GM21360 (cell line): ENCODE measurements at regions not wholly inside any gene's neighbourhood (a gene's known extent, or its start where the extent isn't known, plus 50 kb on each side); places are given as distances from the start of the nearest gene placed in this dataset.

Experiments used
- ATAC-seq: cut with Tn5 transposase; IDR thresholded peaks from one replicate; pipeline ENCODE4 v1.9.1; 2021; ENCODE audit warnings: mild to moderate bottlenecking, moderate library complexity; ENCODE audit not compliant: unreplicated experiment

DNA sequence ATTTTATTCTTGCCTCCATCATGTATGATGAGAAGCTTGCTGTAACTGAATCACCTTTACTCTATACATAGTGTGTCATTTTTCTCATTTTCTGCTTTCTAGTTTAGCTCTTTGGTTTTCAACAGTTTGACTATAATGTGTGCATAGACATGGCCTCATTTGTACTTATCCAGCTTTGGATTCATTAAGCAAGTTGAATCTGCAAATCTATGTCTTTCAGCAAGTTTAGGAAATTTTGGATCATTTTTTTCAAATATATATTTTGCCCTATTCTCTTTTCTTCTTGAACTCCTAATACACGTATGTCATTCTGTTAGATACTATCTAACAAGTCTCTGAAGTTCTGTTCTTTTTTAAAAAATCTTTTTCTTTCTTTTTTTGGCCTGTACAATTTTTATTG, 57.8 kb downstream of the PRLHR start:
- ATAC-seq, result no peak

DNA sequence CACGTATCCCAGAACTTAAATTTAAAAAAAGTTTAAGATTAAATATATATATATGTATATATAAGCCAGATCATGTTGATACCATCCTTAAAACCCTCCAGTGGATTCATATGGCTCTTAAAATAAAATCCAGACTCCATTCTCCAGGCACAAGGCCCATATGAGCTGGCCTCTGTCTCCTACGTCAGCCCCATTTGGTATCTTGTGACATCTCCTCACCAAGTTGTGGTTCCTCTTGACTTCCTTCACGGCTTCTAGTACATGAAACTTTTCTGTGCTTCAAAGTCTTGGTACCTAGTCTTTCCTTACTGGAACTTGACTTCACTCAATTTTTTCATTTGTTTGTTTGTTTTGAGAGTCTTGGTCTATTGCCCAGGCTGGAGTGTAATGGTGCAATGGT, 61.3 kb downstream of the PRLHR start:
- ATAC-seq, result no peak

DNA sequence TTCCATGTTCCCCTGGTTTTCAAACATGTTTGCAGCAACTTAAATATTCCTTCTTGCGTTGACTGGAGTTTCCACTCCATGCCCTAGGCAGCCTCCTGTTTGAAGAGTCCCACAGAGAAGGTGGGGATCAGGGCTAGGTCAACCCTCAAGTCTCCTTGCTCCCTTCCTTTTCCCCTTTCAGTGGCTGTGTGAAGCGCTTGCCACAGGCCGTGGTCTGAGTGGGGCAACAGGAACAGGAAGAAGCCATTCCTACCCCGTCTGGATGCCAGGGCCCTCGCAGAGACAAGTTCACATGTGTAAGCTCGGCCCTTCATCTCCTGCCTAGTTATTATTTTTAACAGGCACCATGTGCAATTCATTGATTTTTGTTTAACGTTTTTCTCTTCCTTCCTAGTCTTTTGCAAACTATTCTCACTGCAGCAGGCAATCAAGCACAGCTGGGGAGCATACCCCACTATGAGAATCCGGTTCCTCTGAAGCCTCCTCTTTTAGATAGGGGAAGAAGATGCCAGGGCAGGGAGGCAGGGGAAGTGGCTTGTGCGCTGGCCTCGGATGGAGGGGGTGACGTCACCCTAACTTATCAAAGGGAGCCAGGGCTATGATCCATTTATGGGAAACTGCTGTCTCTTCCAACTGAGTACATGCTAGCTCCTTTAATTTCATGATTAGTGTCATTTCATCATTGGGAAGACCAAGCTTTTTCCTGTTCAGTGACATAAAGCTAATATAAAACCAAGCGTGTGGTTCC, 64.2 kb downstream of the PRLHR start:
- ATAC-seq, result no peak

DNA sequence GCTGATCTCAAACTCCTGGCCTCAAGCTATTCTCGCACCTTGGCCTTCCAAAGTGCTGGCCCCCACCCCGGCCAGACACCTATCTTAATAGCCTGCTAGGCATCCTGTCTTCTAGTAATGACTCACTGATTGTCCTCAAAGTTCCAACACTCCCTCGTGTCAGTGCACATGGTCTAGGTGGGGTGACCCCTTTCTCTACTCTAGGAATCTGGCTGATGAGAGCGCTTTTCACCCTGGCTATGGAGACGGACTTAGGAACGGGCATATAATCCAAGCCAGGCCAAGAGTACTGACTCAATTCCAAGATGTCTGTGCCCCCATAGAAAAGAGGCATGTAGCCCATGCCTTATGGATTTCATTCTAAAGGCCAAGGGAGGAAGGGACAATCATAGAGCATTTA, 67.0 kb downstream of the PRLHR start:
- ATAC-seq, result no peak

DNA sequence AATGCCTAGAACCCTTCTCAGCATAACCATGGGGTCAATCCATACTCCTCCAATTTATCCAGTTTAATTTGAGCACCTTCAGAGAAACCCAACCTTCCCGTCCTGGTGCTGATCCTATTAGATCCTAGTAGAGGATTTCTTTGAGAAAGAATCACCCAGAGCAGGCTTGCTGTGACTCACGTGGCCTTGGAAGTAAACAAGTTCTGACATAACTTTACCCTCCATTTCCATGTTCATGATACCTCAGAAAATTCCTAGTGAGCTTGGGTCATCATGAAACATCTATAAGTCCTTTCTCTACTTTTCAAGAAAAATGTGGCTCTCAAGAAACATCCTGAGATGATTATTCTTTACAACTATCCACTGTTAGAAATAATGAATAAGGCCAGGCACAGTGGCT, 71.7 kb downstream of the PRLHR start:
- no peak for ATAC-seq

DNA sequence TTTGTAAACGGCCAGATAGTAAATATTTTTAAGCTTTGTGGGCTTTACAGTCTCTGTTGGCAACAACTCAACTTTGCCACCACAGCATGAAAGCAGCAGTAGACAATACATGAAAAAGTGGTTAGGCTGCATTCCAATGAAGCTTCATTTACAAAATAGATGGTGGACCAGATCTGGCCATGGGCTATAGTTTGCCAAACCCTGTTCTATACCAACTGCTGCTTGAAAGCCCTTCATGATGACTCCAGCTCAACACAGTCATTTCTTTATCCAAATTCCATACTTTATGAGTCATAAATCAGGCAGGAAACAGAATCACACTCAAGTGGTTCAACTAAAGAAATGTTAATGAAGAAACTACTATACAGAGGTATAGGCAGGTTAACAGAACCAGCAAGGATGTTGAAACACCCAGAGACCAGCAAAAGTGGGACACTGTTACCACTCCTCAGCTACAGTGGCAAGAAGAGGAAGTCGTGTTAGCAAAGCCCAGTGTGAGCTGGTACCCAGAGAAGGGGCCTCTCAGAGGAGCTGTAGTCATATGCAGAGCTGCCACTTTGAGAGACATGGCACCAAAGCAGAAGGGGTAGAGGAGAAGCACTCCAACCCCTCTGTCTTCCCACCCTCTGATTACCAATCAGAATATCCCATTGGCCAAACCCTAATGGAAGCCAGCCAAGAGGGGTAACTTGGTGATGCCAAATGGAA, 72.5 kb downstream of the PRLHR start:
- ATAC-seq, result no peak

DNA sequence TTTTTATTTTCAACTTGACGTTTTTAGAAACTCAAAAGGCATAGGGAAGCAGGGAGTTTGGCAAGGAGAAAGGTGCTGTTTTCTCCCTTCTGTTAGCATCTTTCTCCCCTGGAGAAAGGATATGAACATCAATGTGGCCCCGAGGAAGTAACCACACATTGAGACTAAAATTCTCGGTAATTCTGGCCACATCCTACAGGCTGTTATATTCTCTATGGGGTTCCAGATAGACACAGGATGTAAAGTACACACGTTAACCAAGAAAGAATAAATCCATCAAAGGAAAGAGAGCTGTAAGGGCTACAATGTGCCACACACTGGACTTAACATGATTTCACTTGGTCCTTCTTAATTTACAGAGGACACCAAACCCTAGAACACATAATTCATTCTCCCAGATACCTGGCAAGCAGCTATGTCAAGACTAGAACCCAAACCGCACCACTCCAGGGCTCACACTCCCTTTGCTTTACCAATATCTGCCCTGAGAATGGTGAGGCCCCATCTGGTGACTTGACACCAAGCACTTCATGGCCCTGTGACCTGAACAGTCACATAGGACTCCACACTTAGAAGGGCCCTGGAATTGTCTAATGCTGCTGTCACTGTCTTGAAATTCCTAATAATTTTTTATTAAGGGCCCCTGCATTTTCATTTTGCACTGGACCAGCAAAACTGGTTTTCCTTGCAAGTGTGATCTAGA, 73.9 kb downstream of the PRLHR start:
- no peak for ATAC-seq

DNA sequence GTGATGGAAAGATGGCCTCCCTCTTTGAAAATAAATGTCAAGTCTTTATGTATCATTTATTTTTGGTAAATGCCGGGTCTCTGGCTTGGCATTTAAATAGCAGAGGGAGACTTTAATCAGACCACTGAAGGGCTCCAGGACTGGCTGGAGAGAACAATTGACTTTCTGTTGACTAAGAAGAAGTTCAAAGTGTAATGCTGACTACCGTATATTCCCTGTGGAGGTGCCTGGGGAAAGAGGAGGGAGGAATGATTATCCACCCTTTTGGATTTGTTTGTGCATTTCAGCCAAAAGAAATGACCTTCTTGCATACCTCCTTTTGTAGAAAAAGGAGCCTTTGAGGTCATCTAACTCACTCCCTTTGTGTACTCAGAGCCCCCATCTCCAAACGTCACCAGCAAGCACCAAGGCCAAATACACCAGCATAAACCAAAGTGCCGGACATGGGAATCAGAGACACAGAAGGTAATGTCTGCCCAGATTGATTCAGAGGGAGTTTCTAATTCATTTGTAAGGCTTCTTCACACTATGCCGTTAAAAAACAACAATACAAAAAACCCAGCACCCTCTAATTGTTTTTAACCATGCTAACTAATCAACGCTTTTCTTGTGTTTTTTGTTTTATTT, 75.2 kb downstream of the PRLHR start:
- no peak for ATAC-seq

DNA sequence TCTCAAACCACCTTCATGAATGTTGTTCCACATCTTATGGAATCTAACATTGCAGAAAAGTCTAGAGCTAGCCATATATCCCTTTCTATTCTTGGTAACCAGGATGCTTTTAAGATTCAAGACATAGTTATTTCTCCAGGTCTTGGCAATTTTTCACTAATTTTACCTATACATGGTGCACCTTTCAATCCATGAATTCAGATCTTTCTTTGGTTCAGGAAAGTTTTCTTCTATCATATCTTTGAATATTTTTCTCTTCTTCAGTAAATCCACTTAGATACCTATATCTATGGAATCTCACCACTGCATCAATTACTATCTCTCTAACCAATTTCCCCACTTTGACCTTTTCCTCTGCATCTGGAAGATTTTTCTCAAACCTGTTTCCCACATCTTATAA, 77.4 kb downstream of the PRLHR start:
- ATAC-seq, result no peak

DNA sequence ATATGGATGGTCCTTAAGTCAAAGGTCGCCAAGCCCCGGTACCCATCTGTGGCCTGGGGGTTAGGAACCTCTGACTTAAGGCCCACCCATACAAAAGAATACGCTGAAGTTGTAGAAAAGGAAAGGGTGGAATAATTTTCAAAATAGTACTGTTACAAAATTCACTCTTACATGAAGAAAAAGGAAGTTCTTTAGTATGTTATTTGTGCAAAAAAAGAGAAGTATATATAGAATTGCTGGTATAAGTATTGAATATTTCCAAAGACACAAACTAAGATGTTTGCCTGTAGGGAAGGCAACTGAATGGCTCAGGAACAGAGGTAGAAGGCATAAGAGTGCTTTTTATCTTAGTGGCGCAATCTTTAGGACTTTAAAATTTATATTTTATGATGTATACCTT, 78.7 kb downstream of the PRLHR start:
- ATAC-seq, result no peak

DNA sequence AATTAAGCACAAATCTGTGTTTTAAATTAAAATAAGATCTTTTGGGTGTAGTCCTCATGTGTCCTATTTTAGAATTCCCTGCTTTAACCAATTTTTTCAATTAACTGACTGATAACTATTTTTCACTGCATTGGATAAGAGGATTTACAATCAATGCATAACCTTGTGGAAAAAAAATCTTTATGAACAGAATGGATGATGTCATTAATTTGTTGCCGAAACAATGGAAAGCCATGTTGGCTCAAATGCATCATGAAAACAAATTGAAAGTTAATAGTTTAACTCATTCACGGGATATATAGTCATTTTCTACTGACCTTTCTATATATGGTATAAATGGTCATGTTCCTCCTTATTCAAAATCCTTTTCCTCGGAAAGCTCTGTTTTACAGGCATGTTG, 82.3 kb downstream of the PRLHR start:
- no peak for ATAC-seq

DNA sequence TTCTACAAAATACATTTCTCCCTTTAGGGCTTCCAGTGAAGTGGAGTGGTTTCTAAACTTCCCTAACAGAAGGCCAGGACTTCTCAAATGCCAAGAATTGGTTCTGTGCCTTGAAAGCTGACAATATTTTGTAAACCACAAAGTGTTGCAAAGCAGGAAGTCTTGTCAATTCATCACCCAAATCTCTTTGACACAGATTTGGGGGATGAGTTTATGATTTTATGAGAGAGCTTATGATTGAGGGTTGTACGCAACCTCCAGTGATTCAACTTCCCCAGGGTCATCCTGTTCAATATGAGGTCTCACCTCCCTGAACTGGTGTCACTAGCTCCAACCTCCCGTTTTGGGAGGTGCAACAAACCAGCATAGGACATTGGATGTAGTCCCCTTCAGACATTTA, 83.7 kb downstream of the PRLHR start:
- ATAC-seq, result no peak

DNA sequence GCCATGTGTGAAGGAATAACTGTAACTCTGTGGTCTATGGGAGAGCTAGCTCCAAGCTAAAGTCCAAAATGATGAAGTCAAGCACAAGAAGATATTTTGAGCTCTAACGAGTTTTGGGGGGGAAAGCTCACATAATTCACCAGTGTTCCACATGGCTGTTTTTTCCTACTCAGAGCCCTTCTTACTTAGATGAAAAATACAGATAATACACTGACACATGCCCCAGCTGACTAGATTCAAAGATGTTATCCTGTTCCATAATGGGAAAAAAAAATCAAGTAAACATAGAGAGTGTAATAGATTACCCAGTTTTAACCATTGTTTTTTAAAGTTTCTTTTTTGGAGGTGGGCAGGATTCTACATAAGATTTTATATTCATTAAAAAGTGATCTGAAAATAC, 86.6 kb downstream of the PRLHR start:
- ATAC-seq, result no peak

DNA sequence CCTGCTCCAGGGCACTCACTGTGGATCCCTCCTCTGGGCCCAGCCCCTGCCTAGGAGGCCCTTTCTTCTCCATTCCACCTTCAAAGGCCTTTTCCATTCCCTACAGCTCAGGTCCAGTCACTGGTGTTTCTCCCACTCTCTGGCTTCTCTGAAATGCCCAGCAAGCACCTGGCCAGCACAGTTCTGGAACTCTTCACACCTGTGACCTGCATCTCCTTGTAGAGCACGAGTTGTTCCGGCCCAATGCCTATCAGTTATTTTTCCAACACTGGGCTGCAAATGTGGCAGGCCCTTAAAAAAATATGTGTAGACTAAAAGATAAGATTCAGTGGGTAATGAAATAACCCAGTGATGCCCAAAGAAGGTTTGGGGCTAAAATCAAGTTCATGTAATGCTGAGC, 87.1 kb downstream of the PRLHR start:
- ATAC-seq, result no peak

DNA sequence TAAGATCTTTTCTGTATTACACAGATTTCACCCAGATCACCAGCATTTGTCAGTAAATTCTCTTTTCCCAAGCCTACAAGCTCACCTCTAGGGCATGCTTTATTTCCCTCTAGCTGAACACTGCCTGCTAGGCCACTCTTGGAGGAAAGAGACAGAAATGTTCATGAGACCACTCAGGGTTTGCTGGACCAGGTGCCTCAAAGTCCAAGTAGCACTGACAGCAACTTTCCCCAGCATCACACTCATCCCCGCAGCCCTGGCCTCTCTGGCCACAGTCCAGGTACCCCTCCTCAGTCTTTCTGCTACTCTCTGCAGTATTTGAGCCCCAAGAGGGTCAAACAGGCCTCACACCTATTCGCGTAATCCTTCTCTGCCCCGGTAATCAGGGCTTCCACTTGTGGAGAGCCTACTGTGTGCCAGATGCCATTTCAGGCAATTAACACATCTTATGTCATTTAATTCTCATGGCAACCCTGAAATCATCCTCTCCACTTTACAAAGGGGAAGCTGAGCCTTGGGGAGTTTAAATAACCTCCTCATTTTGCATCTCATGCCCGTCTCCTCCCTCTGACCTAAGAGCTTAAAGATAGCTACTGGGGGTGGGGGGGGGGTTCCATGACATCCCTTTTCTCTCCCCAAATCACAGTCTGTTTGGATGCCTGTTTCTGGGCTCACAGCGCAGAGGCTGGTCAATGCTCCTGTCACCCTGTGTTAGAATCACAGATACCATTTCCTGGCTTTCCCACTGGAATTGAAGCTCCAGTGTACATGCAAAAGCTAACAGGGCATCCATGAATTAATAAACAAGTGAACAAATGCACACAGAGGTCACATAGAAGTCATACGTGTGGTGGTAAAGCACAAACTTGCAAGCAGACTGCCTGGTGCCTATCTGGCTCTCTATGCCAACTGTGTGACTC, 88.5 kb downstream of the PRLHR start:
- ATAC-seq, result no peak

DNA sequence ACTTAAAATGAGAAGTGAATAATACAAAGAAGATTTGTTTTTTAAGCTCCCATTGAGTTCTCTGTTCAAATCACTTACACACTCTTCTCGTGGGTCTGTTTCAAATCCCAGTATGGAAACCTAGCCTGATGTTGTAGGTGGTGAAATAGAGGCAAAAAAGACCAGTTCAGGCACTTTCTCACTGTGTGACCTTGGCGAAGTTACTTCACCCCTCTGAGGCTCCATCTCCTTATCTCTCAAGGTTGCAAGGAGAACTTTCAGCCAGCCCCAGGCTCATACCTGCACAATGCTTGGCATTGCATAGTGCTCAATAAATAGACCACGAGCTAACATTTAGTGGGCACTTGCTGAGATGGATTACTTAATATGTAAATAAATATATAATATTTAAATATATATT, 90.1 kb downstream of the PRLHR start:
- no peak for ATAC-seq

DNA sequence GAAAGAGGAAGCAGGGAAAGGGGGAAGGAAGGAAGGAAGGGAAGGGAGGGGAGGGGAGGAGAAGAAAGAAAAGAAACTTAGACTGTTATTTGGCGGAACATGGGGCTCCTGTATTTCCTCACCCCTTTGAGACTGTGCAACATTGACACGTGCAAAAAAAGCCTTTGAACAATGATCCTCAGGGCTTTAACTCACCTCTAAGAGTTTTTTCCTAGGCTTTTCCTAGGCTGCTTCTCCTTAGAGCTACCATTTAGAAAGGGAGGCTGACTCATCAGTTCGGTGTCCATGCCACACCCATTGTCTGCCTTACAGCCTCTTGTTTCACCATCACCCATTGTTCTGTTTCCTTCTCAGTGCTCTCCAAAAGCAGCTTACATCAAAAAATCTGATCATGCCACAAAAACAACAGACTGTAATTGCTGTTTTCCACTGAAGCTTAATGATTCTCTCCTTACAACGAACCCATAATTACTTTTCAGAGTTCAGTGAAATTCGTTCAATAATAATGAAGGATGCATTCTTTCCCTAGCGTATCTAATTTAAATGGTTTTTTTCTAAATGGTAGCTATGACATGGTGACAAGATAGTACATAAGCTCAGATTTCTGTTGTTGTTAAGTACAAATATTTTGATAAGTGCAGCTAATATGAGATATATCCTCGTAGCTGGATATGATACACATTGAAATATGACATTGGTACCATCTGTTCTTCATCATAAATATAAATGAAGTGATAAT, 90.8 kb downstream of the PRLHR start:
- ATAC-seq, result no peak

DNA sequence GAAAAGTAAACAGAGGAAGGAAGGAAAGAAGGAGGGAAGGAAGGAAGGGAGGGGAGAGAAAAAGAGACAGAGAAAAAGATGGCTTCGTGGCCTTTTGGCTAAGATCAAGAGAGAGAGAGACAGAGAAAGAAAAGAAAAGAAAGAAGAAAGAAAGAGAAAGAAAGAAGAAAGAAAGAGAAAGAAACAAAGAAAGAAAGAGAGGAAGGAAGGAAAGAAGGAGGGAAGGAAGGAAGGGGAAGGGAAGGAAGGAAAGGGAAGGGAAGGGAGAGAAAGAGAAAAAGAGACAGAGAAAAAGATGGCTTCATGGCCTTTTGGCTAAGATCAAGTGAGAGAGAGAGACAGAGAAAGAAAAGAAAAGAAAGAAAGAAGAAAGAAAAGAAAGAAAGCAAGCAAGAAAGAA, 91.4 kb downstream of the PRLHR start:
- ATAC-seq, result no peak

DNA sequence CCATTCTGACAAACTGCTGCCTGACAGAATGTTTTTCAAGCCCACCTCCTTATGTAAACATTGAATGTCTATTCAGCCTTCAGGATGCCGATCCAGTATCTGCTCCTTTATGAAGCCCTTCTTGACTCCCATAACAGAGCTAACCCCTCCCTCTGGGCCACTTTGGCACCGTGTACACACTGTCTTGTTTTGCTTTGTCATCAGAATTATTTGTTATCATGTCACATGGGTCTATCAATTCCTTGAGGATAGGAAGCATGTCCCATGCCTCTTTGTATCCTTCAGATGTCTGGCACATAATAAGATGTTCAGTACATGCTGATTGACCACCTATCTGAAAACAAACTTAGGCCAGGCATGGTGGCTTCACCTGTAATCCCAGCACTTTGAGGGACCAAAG, 92.3 kb downstream of the PRLHR start:
- ATAC-seq, result no peak
